GM11168 (cell line): ENCODE measurements at regions not wholly inside any gene's neighbourhood (a gene's known extent, or its start where the extent isn't known, plus 50 kb on each side); places are given as distances from the start of the nearest gene placed in this dataset.
"Not testable (repeated sequence)": the region's sequence is repeated elsewhere in the genome, so short reads cannot be mapped to it uniquely, and the experiment has no call there.

Source experiments
- in situ Hi-C: fragments of 300-500 bp; cut with MboI; formaldehyde crosslinking; loops from one replicate; pipeline ENCODE4 v1.12.0; 2022; ENCODE audit warnings: low sequenced_read_pairs; ENCODE audit not compliant: unreplicated experiment

DNA sequence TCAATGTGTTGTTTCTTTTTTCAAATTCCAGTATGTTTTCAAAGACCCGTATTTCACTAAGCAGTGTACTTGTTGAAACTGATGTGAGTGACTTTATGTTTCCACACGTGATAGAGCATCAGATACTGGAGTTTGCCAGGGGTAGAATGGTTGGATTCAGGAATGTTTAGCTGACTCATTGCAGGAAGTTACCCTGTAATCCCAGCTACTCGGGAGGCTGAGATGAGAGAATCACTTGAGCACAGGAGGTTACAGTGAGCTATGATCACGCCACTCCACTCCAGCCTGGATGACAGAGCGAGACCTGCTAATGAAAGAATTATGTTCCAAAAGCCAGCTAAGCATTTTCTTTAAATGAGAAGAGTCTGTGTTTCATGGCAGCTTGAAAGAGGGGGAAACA, 147.6 kb downstream of the RBMX2 start:
- in situ Hi-C loops: loop anchor here (25.0 kb wide), 1 partner anchor 363 kb away; the partner anchor contains the start of gene ENOX2

DNA sequence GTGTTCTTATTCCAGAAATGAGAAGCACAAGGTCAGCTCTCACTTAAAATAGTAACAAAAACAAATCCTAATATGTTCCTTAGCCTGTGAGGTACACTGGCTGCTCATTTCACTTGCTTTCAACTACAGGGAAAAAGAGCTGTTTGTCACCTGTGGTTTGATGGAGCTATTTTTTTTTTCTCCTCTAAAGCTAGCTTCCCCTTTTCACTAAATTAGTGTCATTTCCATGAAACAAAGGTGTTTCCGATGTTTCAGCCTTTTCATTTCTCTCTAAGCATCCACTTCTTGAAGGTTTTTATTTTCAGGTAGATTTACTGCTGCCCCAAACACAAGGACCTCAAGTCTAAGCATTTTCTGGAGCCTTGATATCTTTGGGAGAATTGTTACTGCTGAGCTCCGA, 148.6 kb downstream of the RBMX2 start:
- in situ Hi-C loops: no loop called here

DNA sequence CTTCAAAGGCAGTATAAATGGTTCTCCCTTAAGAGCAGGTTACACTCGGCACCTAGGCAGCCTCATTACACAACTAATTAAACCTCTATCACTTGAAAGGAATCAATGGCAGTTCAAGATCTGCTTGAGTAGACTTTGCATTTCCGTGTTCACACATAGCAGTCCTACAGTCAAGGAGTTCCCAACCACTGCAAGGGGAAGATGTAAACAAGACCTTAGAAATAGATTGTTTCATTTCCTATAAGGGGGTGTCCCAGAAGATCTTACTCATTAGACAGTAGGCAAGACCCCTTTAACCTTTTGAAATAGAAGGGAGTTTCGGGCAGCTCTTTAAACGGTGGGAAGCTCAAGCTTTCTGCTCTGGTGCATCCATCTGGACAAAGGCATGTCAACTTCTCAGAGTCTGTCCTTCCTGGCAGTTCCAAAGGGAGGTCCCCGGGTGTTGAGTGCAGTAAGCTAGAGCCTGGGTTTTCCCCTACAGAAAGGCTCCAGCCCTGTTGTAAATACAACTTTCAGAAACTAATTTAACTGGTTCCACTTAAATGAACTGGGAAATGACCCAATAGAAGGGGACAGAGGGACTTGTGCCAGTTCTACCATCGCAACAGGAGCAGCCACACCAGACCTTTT, 150.8 kb downstream of the RBMX2 start:
- in situ Hi-C loops: no loop called here

DNA sequence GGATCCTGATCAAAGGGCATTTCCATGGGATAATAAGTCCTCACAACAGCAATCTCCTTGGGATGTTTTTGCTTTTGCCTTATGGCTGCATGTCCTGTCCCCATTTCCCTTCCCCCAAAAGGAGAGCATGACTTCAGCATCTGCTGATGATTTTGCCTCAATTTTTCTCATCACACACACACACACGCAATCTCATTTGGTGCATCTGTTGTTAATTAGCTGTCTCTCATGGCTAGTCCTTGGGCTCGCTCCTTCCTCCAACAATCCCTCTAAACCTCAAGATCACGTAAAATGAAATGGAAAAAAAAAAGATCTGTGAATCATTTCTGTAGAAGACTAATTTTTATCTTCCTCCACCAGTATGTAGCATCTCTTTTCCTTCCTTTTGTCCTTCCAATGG, 153.6 kb downstream of the RBMX2 start:
- in situ Hi-C loops: no loop called here

DNA sequence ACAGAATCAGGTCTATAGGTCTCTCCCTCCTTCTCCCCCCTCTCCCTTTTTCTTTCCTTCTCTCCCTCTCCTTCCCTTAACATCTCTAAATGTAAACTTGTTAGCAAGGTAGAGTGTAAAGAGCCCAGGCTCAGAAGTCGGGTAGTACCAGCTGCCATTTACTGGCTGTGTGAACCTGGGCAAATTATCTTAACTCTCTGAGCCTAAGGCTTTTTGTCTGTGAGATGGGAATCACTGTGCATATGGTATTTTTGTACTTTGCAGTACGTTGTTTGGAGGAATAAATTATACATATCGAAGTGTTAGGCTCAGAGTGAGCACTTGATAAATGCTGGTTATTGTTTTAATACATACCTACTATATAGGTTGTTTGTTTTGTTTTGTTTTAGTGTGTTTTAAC, 154.0 kb downstream of the RBMX2 start:
- in situ Hi-C loops: no loop called here

DNA sequence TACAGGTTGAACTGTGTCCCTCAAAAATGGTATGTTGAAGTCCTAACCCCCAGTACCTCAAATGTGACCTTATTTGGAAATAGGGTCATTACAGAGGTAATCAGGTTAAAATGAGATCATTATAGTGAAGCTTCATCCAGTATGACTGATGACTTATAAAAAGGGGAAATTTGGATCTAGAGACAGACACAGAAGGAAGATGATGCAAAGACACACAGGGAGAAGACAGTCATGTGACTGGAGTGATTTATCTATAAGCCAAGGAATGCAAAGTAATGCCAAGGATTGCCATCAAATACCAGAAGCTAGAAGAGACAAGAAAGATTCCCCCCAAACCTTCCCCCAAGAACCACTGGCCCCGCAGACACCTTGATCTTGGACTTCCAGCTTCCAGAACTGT, 155.2 kb downstream of the RBMX2 start:
- in situ Hi-C loops: no loop called here

DNA sequence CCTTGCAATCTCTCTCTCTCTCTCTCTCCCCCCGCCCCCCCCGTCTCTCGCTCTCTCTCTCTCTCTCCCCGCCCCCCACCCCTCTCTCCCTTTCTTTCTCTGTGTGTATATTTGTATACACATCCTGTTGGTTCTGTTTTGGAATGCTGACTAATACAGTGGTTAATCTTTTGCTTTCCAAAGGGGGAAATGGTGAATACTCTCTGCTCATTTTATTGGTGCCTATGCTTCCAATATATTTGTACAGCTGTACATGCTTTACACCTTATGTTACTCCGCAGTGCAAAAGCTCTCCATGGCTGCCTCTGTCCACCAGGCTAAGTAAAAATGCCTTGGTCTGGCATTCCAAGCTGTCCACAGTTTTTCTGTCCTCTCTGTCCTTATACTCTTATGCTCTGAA, 158.8 kb downstream of the RBMX2 start:
- in situ Hi-C loops: no loop called here

DNA sequence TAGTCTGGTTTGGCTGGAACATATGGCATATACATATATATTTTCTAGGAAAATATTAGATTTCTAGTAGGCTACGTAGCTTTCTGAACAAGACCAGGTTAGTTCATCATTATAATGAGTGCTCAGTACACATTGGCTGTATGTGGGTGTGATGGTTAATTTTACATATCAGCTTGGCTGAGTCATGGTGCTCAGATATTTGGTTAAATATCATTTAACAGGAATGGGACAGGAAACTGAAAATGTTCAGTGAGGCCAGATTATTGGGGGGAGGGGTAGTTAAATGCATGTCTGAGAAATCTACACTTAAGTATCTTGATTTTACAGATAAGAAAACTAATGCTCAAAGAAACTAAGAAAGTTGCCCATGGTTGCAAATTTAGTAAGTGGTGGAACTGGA, 160.1 kb downstream of the RBMX2 start:
- in situ Hi-C loops: no loop called here

DNA sequence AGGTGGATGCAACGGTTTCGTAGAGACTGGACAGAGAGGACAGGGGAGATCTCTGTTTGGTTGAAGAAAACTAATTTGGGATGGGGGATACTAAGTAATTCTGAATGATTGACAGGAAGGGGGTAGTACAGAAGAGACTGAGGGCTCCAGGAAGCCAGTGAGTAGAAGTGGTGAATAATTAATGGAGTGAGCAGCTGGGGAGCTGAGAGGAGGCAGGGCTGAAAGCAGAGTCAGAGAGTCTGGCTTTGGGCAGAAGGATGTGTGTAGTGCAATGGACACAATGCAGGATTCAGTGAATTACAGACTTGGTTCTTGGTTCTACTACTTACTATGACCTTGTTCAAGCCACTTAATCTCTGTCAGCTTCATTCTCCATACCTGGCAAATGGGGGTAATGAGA, 161.7 kb downstream of the RBMX2 start:
- in situ Hi-C loops: no loop called here

DNA sequence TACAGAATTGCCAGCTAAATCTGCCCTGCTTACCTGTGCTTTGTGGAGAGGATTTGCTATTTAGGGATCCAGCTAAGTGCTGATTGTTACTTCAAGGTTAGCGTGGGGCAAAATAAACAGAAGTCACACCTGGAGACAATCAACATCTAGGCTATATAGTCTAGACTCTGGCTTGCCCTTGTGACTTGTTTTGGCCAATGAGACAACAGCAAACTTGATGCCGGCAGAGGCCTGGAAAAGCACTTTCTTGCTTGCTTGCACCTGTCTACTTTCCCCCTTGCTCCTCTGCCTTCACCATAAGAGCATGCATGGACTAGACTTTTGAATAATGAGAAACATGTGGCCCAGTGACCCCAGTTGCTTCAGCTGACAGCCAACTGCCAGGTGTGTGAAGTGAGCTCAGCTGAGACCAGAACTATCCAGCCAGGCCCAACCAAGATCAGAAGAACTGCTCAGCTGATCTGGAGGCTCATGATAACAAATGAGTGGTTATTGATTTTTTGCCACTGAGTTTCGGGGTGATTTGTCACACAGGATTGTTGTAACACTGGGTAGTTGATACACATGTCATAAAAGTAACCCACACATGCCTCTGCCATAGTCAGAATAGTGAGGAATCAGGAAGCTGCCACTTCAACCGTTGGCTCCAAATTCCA, 164.4 kb downstream of the RBMX2 start:
- in situ Hi-C loops: no loop called here

DNA sequence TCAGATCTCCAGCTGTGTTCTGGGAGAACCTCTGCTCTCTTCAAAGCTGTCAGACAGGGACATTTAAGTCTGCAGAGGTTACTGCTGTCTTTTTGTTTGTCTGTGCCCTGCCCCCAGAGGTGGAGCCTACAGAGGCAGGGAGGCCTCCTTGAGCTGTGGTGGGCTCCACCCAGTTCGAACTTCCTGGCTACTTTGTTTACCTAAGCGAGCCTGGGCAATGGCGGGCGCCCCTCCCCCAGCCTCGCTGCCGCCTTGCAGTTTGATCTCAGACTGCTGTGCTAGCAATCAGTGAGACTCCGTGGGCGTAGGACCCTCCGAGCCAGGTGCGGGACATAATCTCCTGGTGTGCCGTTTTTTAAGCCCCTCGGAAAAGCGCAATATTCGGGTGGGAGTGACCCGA, 171.2 kb downstream of the RBMX2 start:
- in situ Hi-C loops: not testable (repeated sequence)
